WTC11 (cell line): ENCODE measurements at regions not wholly inside any gene's neighbourhood (a gene's known extent, or its start where the extent isn't known, plus 50 kb on each side); places are given as distances from the start of the nearest gene placed in this dataset.

ENCODE experiments used
- ATAC-seq: fragments of 200-7000 bp; cut with Tn5 transposase; 2 replicates; pipeline ENCODE4 v1.10.0; 2021; ENCODE audit warnings: mild to moderate bottlenecking, moderate library complexity
- CTCF ChIA-PET: fragments of 300-600 bp; sonication (Branson Sonifier 250); formaldehyde crosslinking; loops from one replicate; lab custom pipeline; 2021; ENCODE audit warnings: antibody characterized with exemption; lab: Charles Lee
- POLR2A ChIA-PET: fragments of 350-600 bp; sonication (Branson Sonifier 250); formaldehyde crosslinking; loops from one replicate; lab custom pipeline; 2021; ENCODE audit warnings: antibody characterized with exemption; lab: Charles Lee
- DNase-seq: peaks from one replicate; pipeline ENCODE4 v3.0.0; 2021; ENCODE audit warnings: low spot score
- H3K27ac Mint-ChIP-seq: 2 replicates; pipeline ENCODE4 v1.8.0; 2021; ENCODE audit warnings: mixed read lengths
- H3K27me3 Mint-ChIP-seq: 2 replicates; pipeline ENCODE4 v1.8.0; 2021; ENCODE audit warnings: low read depth, mild to moderate bottlenecking, moderate library complexity, mixed read lengths
- H3K36me3 Mint-ChIP-seq: 2 replicates; pipeline ENCODE4 v1.8.0; 2021; ENCODE audit warnings: mixed read lengths
- H3K4me1 Mint-ChIP-seq: 2 replicates; pipeline ENCODE4 v1.8.0; 2022; ENCODE audit warnings: mixed read lengths
- H3K4me3 Mint-ChIP-seq: 2 replicates; pipeline ENCODE4 v1.8.0; 2021; ENCODE audit warnings: mild to moderate bottlenecking, moderate library complexity, mixed read lengths
- H3K9me3 Mint-ChIP-seq: 2 replicates; pipeline ENCODE4 v1.8.0; 2021; ENCODE audit warnings: mixed read lengths
- ATF2 ChIP-seq: sonication (generic); formaldehyde crosslinking; IDR thresholded peaks from 2 replicates; pipeline ENCODE4 v1.8.1; 2022; ENCODE audit warnings: low read depth, missing genetic modification reagents, borderline replicate concordance
- CDX4 ChIP-seq: fragments of 250-450 bp; sonication (Bioruptor Pico); IDR thresholded peaks from 2 replicates; pipeline ENCODE4 v1.9.0; 2021; ENCODE audit warnings: moderate library complexity, mild to moderate bottlenecking, inconsistent platforms, borderline replicate concordance
- CTCF ChIP-seq: fragments of 200-600 bp; IDR thresholded peaks from 2 replicates; pipeline ENCODE4 v1.8.0; 2022; ENCODE audit warnings: antibody characterized with exemption
- FOXK1 ChIP-seq: sonication (generic); formaldehyde crosslinking; IDR thresholded peaks from 2 replicates; pipeline ENCODE4 v1.8.0; 2022; ENCODE audit warnings: mild to moderate bottlenecking, moderate library complexity, missing genetic modification reagents
- FOXP1 ChIP-seq: sonication (generic); formaldehyde crosslinking; IDR thresholded peaks from 2 replicates; pipeline ENCODE4 v1.8.0; 2022; ENCODE audit warnings: missing genetic modification reagents, mild to moderate bottlenecking, moderate library complexity, borderline replicate concordance
- GTF2I ChIP-seq: fragments of 250-450 bp; sonication (Bioruptor Pico); conservative IDR thresholded peaks from 2 replicates; pipeline ENCODE4 v1.4.0; 2021; ENCODE audit warnings: mild to moderate bottlenecking
- HMGA2 ChIP-seq: fragments of 250-450 bp; sonication (Bioruptor Pico); IDR thresholded peaks from 2 replicates; pipeline ENCODE4 v1.4.0; 2021; ENCODE audit warnings: mild to moderate bottlenecking, moderate library complexity
- IRF2 ChIP-seq: sonication (generic); formaldehyde crosslinking; IDR thresholded peaks from 2 replicates; pipeline ENCODE4 v1.8.0; 2022; ENCODE audit warnings: low read depth, missing genetic modification reagents, borderline replicate concordance
- MYBL2 ChIP-seq: sonication (generic); formaldehyde crosslinking; IDR thresholded peaks from 2 replicates; pipeline ENCODE4 v1.8.1; 2023; ENCODE audit warnings: mild to moderate bottlenecking, moderate library complexity, missing genetic modification reagents
- NR1H2 ChIP-seq: sonication (generic); formaldehyde crosslinking; IDR thresholded peaks from 2 replicates; pipeline ENCODE4 v1.9.0; 2021; ENCODE audit warnings: mild to moderate bottlenecking, moderate library complexity, missing genetic modification reagents
- SMAD4 ChIP-seq: sonication (generic); formaldehyde crosslinking; IDR thresholded peaks from 2 replicates; pipeline ENCODE4 v1.8.0; 2022; ENCODE audit warnings: mild to moderate bottlenecking, missing genetic modification reagents
- STAT6 ChIP-seq: sonication (generic); formaldehyde crosslinking; conservative IDR thresholded peaks from 2 replicates; pipeline ENCODE4 v1.8.1; 2023; ENCODE audit warnings: mild to moderate bottlenecking, low read depth, missing genetic modification reagents, moderate library complexity
- ZNF219 ChIP-seq: sonication (generic); formaldehyde crosslinking; IDR thresholded peaks from 2 replicates; pipeline ENCODE4 v1.8.0; 2023; ENCODE audit warnings: missing genetic modification reagents, mild to moderate bottlenecking, borderline replicate concordance
- ZNF232 ChIP-seq: sonication (generic); formaldehyde crosslinking; IDR thresholded peaks from 2 replicates; pipeline ENCODE4 v1.8.0; 2022; ENCODE audit warnings: mild to moderate bottlenecking, missing genetic modification reagents
- ZNF317 ChIP-seq: sonication (generic); formaldehyde crosslinking; IDR thresholded peaks from 2 replicates; pipeline ENCODE4 v1.8.1; 2023; ENCODE audit warnings: low read depth, mild to moderate bottlenecking, moderate library complexity, missing genetic modification reagents, borderline replicate concordance
- ZNF416 ChIP-seq: fragments of 250-450 bp; sonication (Bioruptor Pico); IDR thresholded peaks from 2 replicates; pipeline ENCODE4 v1.9.0; 2021; ENCODE audit warnings: mild to moderate bottlenecking, inconsistent platforms
- ZNF512 ChIP-seq: sonication (generic); formaldehyde crosslinking; IDR thresholded peaks from 2 replicates; pipeline ENCODE4 v1.8.1; 2022; ENCODE audit warnings: missing genetic modification reagents, borderline replicate concordance
- ZNF671 ChIP-seq: fragments of 250-450 bp; sonication (Bioruptor Pico); IDR thresholded peaks from 2 replicates; pipeline ENCODE4 v1.8.0; 2021; ENCODE audit warnings: mild to moderate bottlenecking
- TF ChIP-seq, protein P1 (sequence below): sonication (generic); formaldehyde crosslinking; IDR thresholded peaks from 2 replicates; pipeline ENCODE4 v1.8.1; 2023; ENCODE audit warnings: mild to moderate bottlenecking, missing genetic modification reagents, moderate library complexity
- TF ChIP-seq, protein P2 (sequence below): sonication (generic); formaldehyde crosslinking; IDR thresholded peaks from 2 replicates; pipeline ENCODE4 v1.8.1; 2023; ENCODE audit warnings: mild to moderate bottlenecking, moderate library complexity, missing genetic modification reagents

DNA sequence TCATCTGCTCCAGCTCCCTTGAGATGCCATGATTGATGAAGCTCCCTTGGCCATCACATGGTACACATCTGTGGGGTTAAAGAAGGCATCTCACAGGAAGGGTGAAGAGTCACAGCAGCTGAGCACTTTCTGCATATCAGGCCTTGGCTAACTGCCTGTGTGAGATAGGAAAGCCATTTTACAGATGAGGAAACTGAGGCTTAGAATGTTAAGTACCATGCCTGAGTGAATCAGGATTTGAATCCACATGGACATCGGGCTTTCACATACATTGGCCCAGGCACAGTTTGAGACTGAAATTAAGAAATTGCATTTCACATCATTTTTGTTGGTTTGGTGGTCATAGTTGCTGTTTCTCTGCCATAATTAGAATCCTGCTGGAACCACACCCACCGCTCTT is 126.8 kb downstream of the BCL2L11 start (continued):
- TF ChIP-seq STAT6 (CRISPR knock-in tag) (no peak), CDX4 (no peak), NR1H2 (CRISPR knock-in tag) (no peak), ZNF416 (CRISPR knock-in tag) (no peak), ZNF219 (CRISPR knock-in tag) (no peak), GTF2I (CRISPR knock-in tag) (no peak), FOXP1 (CRISPR knock-in tag) (no peak), ZNF317 (CRISPR knock-in tag) (no peak), IRF2 (CRISPR knock-in tag) (no peak), MYBL2 (no peak)

DNA sequence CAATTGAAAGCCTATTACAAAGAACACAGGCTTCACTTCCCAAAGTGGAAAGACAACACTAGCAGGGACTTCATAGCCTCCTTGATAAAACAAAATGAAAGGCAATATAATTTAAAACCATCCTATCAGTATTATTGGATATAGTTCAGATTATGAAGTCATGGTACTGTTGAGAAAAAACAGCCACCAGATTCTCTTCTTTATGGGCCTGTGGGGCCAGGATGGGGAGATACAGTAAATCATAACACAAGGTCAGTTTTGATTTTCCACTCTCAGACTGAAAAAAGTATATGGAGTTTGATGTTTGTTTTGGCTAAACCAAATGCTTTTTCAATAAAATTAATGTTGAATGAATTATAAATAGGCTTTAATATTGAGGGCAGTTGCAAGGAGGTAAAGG is 129.1 kb downstream of the BCL2L11 start:
- H3K27me3 Mint-ChIP-seq = no peaks in the 10 kb centered on the region
- TF ChIP-seq FOXK1 (CRISPR knock-in tag) (no peak), ATF2 (CRISPR knock-in tag) (no peak), ZNF232 (no peak), SMAD4 (no peak), ZNF512 (no peak), CDX4 (no peak), CTCF (no peak), ZNF219 (CRISPR knock-in tag) (no peak), ZNF671 (CRISPR knock-in tag) (no peak), HMGA2 (CRISPR knock-in tag) (no peak), ZNF416 (CRISPR knock-in tag) (no peak), ZNF317 (CRISPR knock-in tag) (no peak)
- TF ChIP-seq, protein P1, sequence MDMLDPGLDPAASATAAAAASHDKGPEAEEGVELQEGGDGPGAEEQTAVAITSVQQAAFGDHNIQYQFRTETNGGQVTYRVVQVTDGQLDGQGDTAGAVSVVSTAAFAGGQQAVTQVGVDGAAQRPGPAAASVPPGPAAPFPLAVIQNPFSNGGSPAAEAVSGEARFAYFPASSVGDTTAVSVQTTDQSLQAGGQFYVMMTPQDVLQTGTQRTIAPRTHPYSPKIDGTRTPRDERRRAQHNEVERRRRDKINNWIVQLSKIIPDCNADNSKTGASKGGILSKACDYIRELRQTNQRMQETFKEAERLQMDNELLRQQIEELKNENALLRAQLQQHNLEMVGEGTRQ = no peak
- TF ChIP-seq, protein P2, sequence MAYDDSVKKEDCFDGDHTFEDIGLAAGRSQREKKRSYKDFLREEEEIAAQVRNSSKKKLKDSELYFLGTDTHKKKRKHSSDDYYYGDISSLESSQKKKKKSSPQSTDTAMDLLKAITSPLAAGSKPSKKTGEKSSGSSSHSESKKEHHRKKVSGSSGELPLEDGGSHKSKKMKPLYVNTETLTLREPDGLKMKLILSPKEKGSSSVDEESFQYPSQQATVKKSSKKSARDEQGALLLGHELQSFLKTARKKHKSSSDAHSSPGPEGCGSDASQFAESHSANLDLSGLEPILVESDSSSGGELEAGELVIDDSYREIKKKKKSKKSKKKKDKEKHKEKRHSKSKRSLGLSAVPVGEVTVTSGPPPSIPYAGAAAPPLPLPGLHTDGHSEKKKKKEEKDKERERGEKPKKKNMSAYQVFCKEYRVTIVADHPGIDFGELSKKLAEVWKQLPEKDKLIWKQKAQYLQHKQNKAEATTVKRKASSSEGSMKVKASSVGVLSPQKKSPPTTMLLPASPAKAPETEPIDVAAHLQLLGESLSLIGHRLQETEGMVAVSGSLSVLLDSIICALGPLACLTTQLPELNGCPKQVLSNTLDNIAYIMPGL (CRISPR knock-in tag) = no peak
- TF ChIP-seq, all 79 proteins: peak for 0
- Mint-ChIP-seq H3K27ac (no peak overlapping the region), H3K4me1 (no peaks in the 10 kb centered on the region), H3K4me3 (no peak overlapping the region), H3K9me3 (peaks cover 20% of the 10 kb centered on the region), H3K36me3 (peaks cover 19% of the 10 kb centered on the region)
- ChIA-PET POLR2A (no interaction called here), CTCF (no interaction called here)
- DNase-seq (no peak), ATAC-seq (no peak)
